H1 (cell line): ENCODE measurements at regions not wholly inside any gene's neighbourhood (a gene's known extent, or its start where the extent isn't known, plus 50 kb on each side); places are given as distances from the start of the nearest gene placed in this dataset.

Experiments
- NANOG ChIP-seq: IDR thresholded peaks from 2 replicates; pipeline ENCODE4 v1.6.1; 2011; ENCODE audit warnings: low read length, low read depth, mild to moderate bottlenecking, inconsistent platforms; ENCODE audit not compliant: insufficient read depth, poor library complexity, severe bottlenecking
- NRF1 ChIP-seq: IDR thresholded peaks from 2 replicates; pipeline ENCODE4 v1.6.1; 2011; ENCODE audit warnings: mild to moderate bottlenecking, low read depth, low read length, improper control_type of control experiment

- TF ChIP-seq NANOG (no peak), NRF1 (no peak)
Measured at GRCh38 chr15:96700555-96700954, 370.1 kb downstream of the NR2F2 start (continued).
